Body of pancreas (tissue), 4 donors: ENCODE measurements at regions not wholly inside any gene's neighbourhood (a gene's known extent, or its start where the extent isn't known, plus 50 kb on each side); places are given as distances from the start of the nearest gene placed in this dataset.

Experiments used
- POLR2A ChIP-seq, 3 donors: fragments of 450-650 bp; IDR thresholded peaks; one replicate each; pipeline ENCODE4 v1.6.1; 2016; ENCODE audit warnings: antibody characterized with exemption in 3 of 3, mild to moderate bottlenecking in 2 of 3
- TF ChIP-seq, protein P1 (sequence below), 7 experiments: fragments of 450-650 bp in 4 of 7; fragments of 200-600 bp in 3 of 7; sonication (generic) in 3 of 7; IDR thresholded peaks; one replicate each; pipeline ENCODE4 v1.5.1; 2016 to 2019; ENCODE audit warnings: antibody characterized with exemption in 7 of 7

DNA sequence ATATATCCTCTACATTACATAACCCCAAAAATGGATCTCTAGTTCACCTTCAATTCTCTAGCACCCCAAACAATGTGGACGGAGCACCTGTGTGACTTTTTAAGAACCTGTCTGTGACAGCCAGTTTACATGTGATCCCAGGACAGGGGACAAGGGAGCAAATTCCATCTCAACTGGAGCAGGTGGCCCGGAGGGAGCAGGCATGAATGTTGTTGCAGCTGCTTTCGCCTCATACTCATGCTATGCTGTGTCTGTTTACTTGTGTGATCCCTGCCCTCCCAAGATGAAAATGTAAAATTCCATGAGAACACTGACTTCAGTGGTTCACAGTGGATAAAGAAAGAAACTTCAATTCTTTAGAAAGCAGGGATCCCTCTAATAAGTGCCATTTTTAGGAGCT, 600.3 kb downstream of the CDH26 start:
- TF ChIP-seq, protein P1, sequence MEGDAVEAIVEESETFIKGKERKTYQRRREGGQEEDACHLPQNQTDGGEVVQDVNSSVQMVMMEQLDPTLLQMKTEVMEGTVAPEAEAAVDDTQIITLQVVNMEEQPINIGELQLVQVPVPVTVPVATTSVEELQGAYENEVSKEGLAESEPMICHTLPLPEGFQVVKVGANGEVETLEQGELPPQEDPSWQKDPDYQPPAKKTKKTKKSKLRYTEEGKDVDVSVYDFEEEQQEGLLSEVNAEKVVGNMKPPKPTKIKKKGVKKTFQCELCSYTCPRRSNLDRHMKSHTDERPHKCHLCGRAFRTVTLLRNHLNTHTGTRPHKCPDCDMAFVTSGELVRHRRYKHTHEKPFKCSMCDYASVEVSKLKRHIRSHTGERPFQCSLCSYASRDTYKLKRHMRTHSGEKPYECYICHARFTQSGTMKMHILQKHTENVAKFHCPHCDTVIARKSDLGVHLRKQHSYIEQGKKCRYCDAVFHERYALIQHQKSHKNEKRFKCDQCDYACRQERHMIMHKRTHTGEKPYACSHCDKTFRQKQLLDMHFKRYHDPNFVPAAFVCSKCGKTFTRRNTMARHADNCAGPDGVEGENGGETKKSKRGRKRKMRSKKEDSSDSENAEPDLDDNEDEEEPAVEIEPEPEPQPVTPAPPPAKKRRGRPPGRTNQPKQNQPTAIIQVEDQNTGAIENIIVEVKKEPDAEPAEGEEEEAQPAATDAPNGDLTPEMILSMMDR (IDR thresholded peaks at IDR 0.05) = no peak
- TF ChIP-seq POLR2A (IDR thresholded peaks at IDR 0.05) = no peak
